SK-N-SH (cell line): ENCODE measurements at regions not wholly inside any gene's neighbourhood (a gene's known extent, or its start where the extent isn't known, plus 50 kb on each side); places are given as distances from the start of the nearest gene placed in this dataset.

Experiments
- CTCF ChIA-PET: fragments of 300-600, 350-600 bp; formaldehyde crosslinking; extraction: SDS; loops from one replicate; lab custom pipeline; 2021; lab: Yijun Ruan, JAX
- POLR2A ChIA-PET: fragments of 350-600 bp; sonication (Branson Sonifier 250); formaldehyde crosslinking; extraction: SDS; loops from one replicate; lab custom pipeline; 2020; ENCODE audit warnings: antibody characterized with exemption, inconsistent platforms; lab: Yijun Ruan, JAX
- DNase-seq: peaks from one replicate; pipeline ENCODE4 v3.0.0; 2012
- H2AFZ ChIP-seq: fragments of 200-600 bp; sonication (generic); 2 replicates; pipeline ENCODE4 v1.8.1; 2016; ENCODE audit warnings: antibody characterized with exemption, mild to moderate bottlenecking, low read depth
- H3F3A ChIP-seq: fragments of 200-600 bp; sonication (generic); replicated peaks from 2 replicates; pipeline ENCODE3; 2016; ENCODE audit warnings: antibody characterized with exemption, mild to moderate bottlenecking; ENCODE audit not compliant: insufficient read depth
- H3K27ac ChIP-seq, 2 experiments: fragments of 200-500 bp in 1 of 2; fragments of 200-600 bp in 1 of 2; sonication (Bioruptor generic) in 1 of 2; sonication (generic), shearing (Covaris generic) in 1 of 2; 2 replicates each; pipeline versions ENCODE4 v1.5.1 to v1.6.1; 2014 to 2016; ENCODE audit warnings: low read depth in 2 of 2, inconsistent platforms in 1 of 2, low read length in 1 of 2, mild to moderate bottlenecking in 1 of 2, mixed read lengths in 1 of 2
- H3K27me3 ChIP-seq: fragments of 200-600 bp; sonication (generic), shearing (Covaris generic); 2 replicates; pipeline ENCODE4 v1.6.1; 2016; ENCODE audit warnings: mixed run types; ENCODE audit not compliant: insufficient read depth
- H3K36me3 ChIP-seq, 2 experiments: fragments of 200-500 bp in 1 of 2; fragments of 200-600 bp in 1 of 2; sonication (Bioruptor generic) in 1 of 2; sonication (generic) in 1 of 2; replicated peaks in 1 of 2; 2 replicates each; pipeline versions ENCODE3 to v1.5.1; 2014 to 2016; ENCODE audit warnings: low read length in 1 of 2, mild to moderate bottlenecking in 1 of 2; ENCODE audit not compliant: insufficient read depth in 2 of 2, control insufficient read depth in 1 of 2
- H3K4me1 ChIP-seq, 2 experiments: fragments of 200-500 bp in 1 of 2; fragments of 200-600 bp in 1 of 2; sonication (Bioruptor generic) in 1 of 2; sonication (generic), shearing (Covaris generic) in 1 of 2; 2 replicates each; pipeline versions ENCODE4 v1.5.1 to v1.6.1; 2014 to 2016; ENCODE audit warnings: low read depth in 1 of 2, low read length in 1 of 2, mixed run types in 1 of 2; ENCODE audit not compliant: insufficient read depth in 2 of 2, control insufficient read depth in 1 of 2
- H3K4me2 ChIP-seq: fragments of 200-600 bp; sonication (generic), shearing (Covaris generic); 2 replicates; pipeline ENCODE4 v1.6.1; 2017; ENCODE audit warnings: mixed run types
- H3K4me3 ChIP-seq, 2 experiments: fragments of 200-500 bp in 1 of 2; fragments of 200-600 bp in 1 of 2; sonication (Bioruptor generic) in 1 of 2; sonication (generic), shearing (Covaris generic) in 1 of 2; 2 replicates each; pipeline versions ENCODE4 v1.5.1 to v1.8.1; 2014 to 2016; ENCODE audit warnings: low read depth in 2 of 2, inconsistent platforms in 1 of 2, low read length in 1 of 2, mild to moderate bottlenecking in 1 of 2, mixed read lengths in 1 of 2, moderate library complexity in 1 of 2
- H3K79me2 ChIP-seq: fragments of 200-600 bp; sonication (generic); 2 replicates; pipeline ENCODE4 v1.8.1; 2017; ENCODE audit warnings: mild to moderate bottlenecking; ENCODE audit not compliant: insufficient read depth
- H3K9ac ChIP-seq: fragments of 200-600 bp; sonication (generic); 2 replicates; pipeline ENCODE4 v1.6.1; 2017; ENCODE audit warnings: mixed run types
- H3K9me2 ChIP-seq: fragments of 200-600 bp; sonication (generic); 2 replicates; pipeline ENCODE4 v1.6.1; 2017; ENCODE audit warnings: mixed run types
- H3K9me3 ChIP-seq: fragments of 200-600 bp; sonication (generic); 2 replicates; pipeline ENCODE4 v1.6.1; 2017; ENCODE audit warnings: mixed run types, mild to moderate bottlenecking, moderate library complexity
- H4K20me1 ChIP-seq: fragments of 200-600 bp; sonication (generic); 2 replicates; pipeline ENCODE4 v1.6.1; 2017; ENCODE audit warnings: mild to moderate bottlenecking, mixed run types; ENCODE audit not compliant: insufficient read depth
- CTCF ChIP-seq: fragments of 200-600 bp; sonication (generic); IDR thresholded peaks from 2 replicates; pipeline ENCODE4 v1.6.1; 2017; ENCODE audit warnings: antibody characterized with exemption, mild to moderate bottlenecking, moderate library complexity
- ELF1 ChIP-seq: IDR thresholded peaks from 2 replicates; pipeline ENCODE4 v1.4.0; 2012
- EP300 ChIP-seq, 2 experiments: IDR thresholded peaks; 2 replicates each; pipeline versions ENCODE4 v1.4.0 to v1.6.1; 2012; ENCODE audit warnings: borderline replicate concordance in 1 of 2, low read depth in 1 of 2, low read length in 1 of 2
- EZH2phosphoT487 ChIP-seq: fragments of 200-600 bp; sonication (generic); IDR thresholded peaks from 2 replicates; pipeline ENCODE4 v1.6.1; 2017; ENCODE audit warnings: low read depth, mixed run types, mild to moderate bottlenecking, antibody characterized with exemption, moderate library complexity, borderline replicate concordance
- FOSL2 ChIP-seq: IDR thresholded peaks from 2 replicates; pipeline ENCODE4 v1.4.0; 2012; ENCODE audit warnings: low read depth, mild to moderate bottlenecking, moderate library complexity, borderline replicate concordance
- GABPA ChIP-seq: IDR thresholded peaks from 2 replicates; pipeline ENCODE4 v1.4.0; 2012; ENCODE audit warnings: low read depth, mild to moderate bottlenecking
- GATA2 ChIP-seq: sonication (generic); formaldehyde crosslinking; IDR thresholded peaks from 2 replicates; pipeline ENCODE4 v1.5.0; 2020; ENCODE audit warnings: mild to moderate bottlenecking, missing genetic modification reagents
- JUND ChIP-seq: IDR thresholded peaks from 2 replicates; pipeline ENCODE4 v1.4.0; 2012
- MAX ChIP-seq: IDR thresholded peaks from 2 replicates; pipeline ENCODE4 v1.4.0; 2012; ENCODE audit warnings: low read depth
- MEF2A ChIP-seq: IDR thresholded peaks from 2 replicates; pipeline ENCODE4 v1.4.0; 2012; ENCODE audit warnings: low read depth, borderline replicate concordance
- NFIC ChIP-seq: IDR thresholded peaks from 2 replicates; pipeline ENCODE4 v1.4.0; 2012; ENCODE audit warnings: borderline replicate concordance
- NRF1 ChIP-seq: IDR thresholded peaks from 2 replicates; pipeline ENCODE4 v1.6.1; 2012; ENCODE audit warnings: low read depth, mild to moderate bottlenecking, low read length
- PBX3 ChIP-seq: IDR thresholded peaks from 2 replicates; pipeline ENCODE4; 2012
- RCOR1 ChIP-seq: fragments of 150-350 bp; IDR thresholded peaks from 2 replicates; pipeline ENCODE4 v1.6.1; 2017; ENCODE audit warnings: antibody characterized with exemption, low read length
- RXRA ChIP-seq: IDR thresholded peaks from 2 replicates; pipeline ENCODE4 v1.4.0; 2012; ENCODE audit warnings: low read depth, mild to moderate bottlenecking, borderline replicate concordance
- SIN3A ChIP-seq: IDR thresholded peaks from 2 replicates; pipeline ENCODE4 v1.6.1; 2012; ENCODE audit warnings: low read depth, mild to moderate bottlenecking, low read length, moderate library complexity, borderline replicate concordance
- SMC3 ChIP-seq: IDR thresholded peaks from 2 replicates; pipeline ENCODE4 v1.6.1; 2012; ENCODE audit warnings: low read depth, low read length, improper control_type of control experiment
- TAF1 ChIP-seq: IDR thresholded peaks from 2 replicates; pipeline ENCODE4 v1.6.1; 2012; ENCODE audit warnings: low read depth, mild to moderate bottlenecking, low read length, moderate library complexity, borderline replicate concordance
- TCF12 ChIP-seq: IDR thresholded peaks from 2 replicates; pipeline ENCODE4 v1.4.0; 2012
- TEAD4 ChIP-seq: IDR thresholded peaks from 2 replicates; pipeline ENCODE4 v1.4.0; 2012; ENCODE audit warnings: mild to moderate bottlenecking, borderline replicate concordance; ENCODE audit not compliant: insufficient read depth
- USF2 ChIP-seq: fragments of 150-350 bp; IDR thresholded peaks from 2 replicates; pipeline ENCODE4 v1.6.1; 2017; ENCODE audit warnings: antibody characterized with exemption, low read length, low read depth, borderline replicate concordance
- ZBTB33 ChIP-seq: IDR thresholded peaks from 2 replicates; pipeline ENCODE4 v1.4.0; 2012; ENCODE audit warnings: low read depth, borderline replicate concordance
- WGBS: methylation state at CpG from one replicate; pipeline ENCODE4 v1.1.6; 2017; ENCODE audit warnings: low lambda C conversion rate; 5-methylcytosine and 5-hydroxymethylcytosine counted together

GRCh38 chr7:120041798-120042197 is 231.2 kb upstream of the KCND2 start:
- TF ChIP-seq JUND: no peak
- no peak for TF ChIP-seq MEF2A
- no peak for TF ChIP-seq GATA2 (CRISPR knock-in tag)
- no peak for TF ChIP-seq NRF1
- TF ChIP-seq TAF1: no peak
- TF ChIP-seq PBX3: no peak
- no peak for TF ChIP-seq USF2
- no peaks in the 10 kb centered on the region for H3K9me2 ChIP-seq
- DNase-seq: no peak
- no peak overlapping the region for H3K9ac ChIP-seq
- no peaks in the 10 kb centered on the region for H3K79me2 ChIP-seq
- H3K4me2 ChIP-seq: no peak overlapping the region
- no peaks in the 10 kb centered on the region for H3K36me3 ChIP-seq
- H3K27me3 ChIP-seq: peaks cover 6% of the 10 kb centered on the region; the same call in 1 of the 2 replicates
- H3K4me1 ChIP-seq: no peaks in the 10 kb centered on the region
- H2AFZ ChIP-seq: no peak overlapping the region
- no peaks in the 10 kb centered on the region for H3F3A ChIP-seq
- H4K20me1 ChIP-seq: no peaks in the 10 kb centered on the region
- CTCF ChIA-PET: no interaction called here
- H3K4me3 ChIP-seq: no peak overlapping the region
- POLR2A ChIA-PET: no interaction called here
- H3K9me3 ChIP-seq: no peaks in the 10 kb centered on the region
- no peak overlapping the region for H3K27ac ChIP-seq

- no peak overlapping the region for H3K27ac ChIP-seq
Observed at GRCh38 chr7:120043250-120043649, 229.7 kb upstream of the KCND2 start.

More at GRCh38 chr7:120043250-120043649, 229.7 kb upstream of the KCND2 start:
- H3K4me3 ChIP-seq: no peak overlapping the region
- no peaks in the 10 kb centered on the region for H3K79me2 ChIP-seq
- no peaks in the 10 kb centered on the region for H3K4me1 ChIP-seq
- no peaks in the 10 kb centered on the region for H3K9me3 ChIP-seq
- POLR2A ChIA-PET: no interaction called here
- DNase-seq: no peak
- H3K9me2 ChIP-seq: no peaks in the 10 kb centered on the region
- H2AFZ ChIP-seq: no peak overlapping the region
- no peaks in the 10 kb centered on the region for H3K36me3 ChIP-seq
- peaks cover 16% of the 10 kb centered on the region; the same call in 1 of the 2 replicates for H3K27me3 ChIP-seq
- WGBS: 0% methylated on average over 2 of the region's 2 CpGs
- H4K20me1 ChIP-seq: no peaks in the 10 kb centered on the region
- TF ChIP-seq EP300 (IDR thresholded peaks at IDR 0.05; ENCODE audit: borderline replicate concordance in 1 of 2, low read depth in 1 of 2, low read length in 1 of 2) (no peak), JUND (no peak), SIN3A (no peak), EZH2phosphoT487 (no peak), ELF1 (no peak), MAX (no peak), MEF2A (no peak), RXRA (no peak), CTCF (no peak), GATA2 (CRISPR knock-in tag) (no peak), TEAD4 (no peak), RCOR1 (no peak), GABPA (no peak), TCF12 (no peak), NFIC (no peak), SMC3 (no peak), ZBTB33 (no peak), FOSL2 (no peak), TAF1 (no peak)
- TF ChIP-seq, all 33 proteins: peak for 0
- Histone ChIP-seq H3F3A (no peaks in the 10 kb centered on the region), H3K4me2 (no peak overlapping the region), H3K9ac (no peak overlapping the region)
- CTCF ChIA-PET: no interaction called here
